MCF 10A (cell line): ENCODE measurements at regions not wholly inside any gene's neighbourhood (a gene's known extent, or its start where the extent isn't known, plus 50 kb on each side); places are given as distances from the start of the nearest gene placed in this dataset.

Experiments used
- BruUV-seq: library from RNA; stranded (reverse); fragments of 400-500 nt; replicated peaks from 2 replicates; lab custom pipeline; 2021; lab: Mats Ljungman, UMichigan
- CTCF ChIA-PET: fragments of 300-600 bp; sonication (Branson Sonifier 250); formaldehyde crosslinking; extraction: SDS; loops from one replicate; lab custom pipeline; 2021; ENCODE audit warnings: antibody characterized with exemption, inconsistent platforms; lab: Yijun Ruan, JAX
- POLR2A ChIA-PET: fragments of 300-600, 350-650 bp; sonication (Branson Sonifier 250); formaldehyde crosslinking; extraction: SDS; loops from one replicate; lab custom pipeline; 2020; ENCODE audit warnings: antibody characterized with exemption, inconsistent platforms; lab: Yijun Ruan, JAX
- DNase-seq: peaks from one replicate; pipeline ENCODE4 v3.0.0-alpha.2; 2018; ENCODE audit not compliant: unreplicated experiment
- H3K27ac Mint-ChIP-seq: one replicate; pipeline ENCODE4 v1.8.0; 2022; ENCODE audit warnings: mild to moderate bottlenecking, low read depth, mixed read lengths; ENCODE audit not compliant: unreplicated experiment
- H3K27me3 Mint-ChIP-seq: one replicate; pipeline ENCODE4 v1.8.0; 2022; ENCODE audit warnings: mixed read lengths; ENCODE audit not compliant: insufficient read depth, unreplicated experiment
- H3K36me3 Mint-ChIP-seq: one replicate; pipeline ENCODE4 v1.8.0; 2022; ENCODE audit warnings: mild to moderate bottlenecking, moderate library complexity, mixed read lengths; ENCODE audit not compliant: insufficient read depth, unreplicated experiment
- H3K4me1 Mint-ChIP-seq: one replicate; pipeline ENCODE4 v1.8.0; 2022; ENCODE audit warnings: mixed read lengths; ENCODE audit not compliant: insufficient read depth, unreplicated experiment
- H3K4me3 Mint-ChIP-seq: one replicate; pipeline ENCODE4 v1.8.0; 2022; ENCODE audit warnings: mild to moderate bottlenecking, moderate library complexity, mixed read lengths; ENCODE audit not compliant: unreplicated experiment
- H3K9me3 Mint-ChIP-seq: one replicate; pipeline ENCODE4 v1.8.0; 2022; ENCODE audit warnings: mixed read lengths; ENCODE audit not compliant: unreplicated experiment
- intact Hi-C: fragments of 100-400 bp; cut with micrococcal nuclease; formaldehyde crosslinking; loops from 2 replicates; pipeline ENCODE4 v1.14.1; 2022
- TF ChIP-seq, protein P1 (sequence below): fragments of 200-600 bp; IDR thresholded peaks from one replicate; pipeline ENCODE4 v1.8.0; 2022; ENCODE audit warnings: antibody characterized with exemption, mild to moderate bottlenecking; ENCODE audit not compliant: unreplicated experiment

DNA sequence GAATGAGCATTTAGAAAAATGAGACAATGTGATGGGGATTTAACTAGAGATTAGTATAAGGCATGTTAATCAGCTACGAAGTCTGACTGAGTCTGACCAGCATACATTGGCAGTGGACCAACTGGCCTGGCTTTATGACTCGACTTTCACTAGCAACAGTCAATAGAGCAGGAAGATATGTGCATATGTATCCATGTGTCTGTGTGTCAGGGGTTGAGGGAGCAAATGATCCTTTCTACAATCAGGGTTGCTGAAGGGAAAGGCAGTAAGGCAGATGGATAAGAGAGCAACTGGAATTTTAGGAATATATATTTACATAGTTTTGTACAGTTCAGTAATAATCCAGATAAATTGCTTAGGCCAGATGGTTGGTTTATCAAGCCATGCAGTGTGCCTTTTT is 645.6 kb downstream of the PLA2G4A start:
- ChIA-PET POLR2A (no interaction called here), CTCF (interaction anchor here (0.9 kb wide), 1 partner anchor 28 kb away, joined by 3 read pairs; no protein-coding TSS in a partner anchor)
- TF ChIP-seq, protein P1, sequence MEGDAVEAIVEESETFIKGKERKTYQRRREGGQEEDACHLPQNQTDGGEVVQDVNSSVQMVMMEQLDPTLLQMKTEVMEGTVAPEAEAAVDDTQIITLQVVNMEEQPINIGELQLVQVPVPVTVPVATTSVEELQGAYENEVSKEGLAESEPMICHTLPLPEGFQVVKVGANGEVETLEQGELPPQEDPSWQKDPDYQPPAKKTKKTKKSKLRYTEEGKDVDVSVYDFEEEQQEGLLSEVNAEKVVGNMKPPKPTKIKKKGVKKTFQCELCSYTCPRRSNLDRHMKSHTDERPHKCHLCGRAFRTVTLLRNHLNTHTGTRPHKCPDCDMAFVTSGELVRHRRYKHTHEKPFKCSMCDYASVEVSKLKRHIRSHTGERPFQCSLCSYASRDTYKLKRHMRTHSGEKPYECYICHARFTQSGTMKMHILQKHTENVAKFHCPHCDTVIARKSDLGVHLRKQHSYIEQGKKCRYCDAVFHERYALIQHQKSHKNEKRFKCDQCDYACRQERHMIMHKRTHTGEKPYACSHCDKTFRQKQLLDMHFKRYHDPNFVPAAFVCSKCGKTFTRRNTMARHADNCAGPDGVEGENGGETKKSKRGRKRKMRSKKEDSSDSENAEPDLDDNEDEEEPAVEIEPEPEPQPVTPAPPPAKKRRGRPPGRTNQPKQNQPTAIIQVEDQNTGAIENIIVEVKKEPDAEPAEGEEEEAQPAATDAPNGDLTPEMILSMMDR, result no peak
- no peaks in the 10 kb centered on the region for H3K9me3 Mint-ChIP-seq
- DNase-seq, result peak; percentile 33
- no peak overlapping the region for H3K27ac Mint-ChIP-seq
- BruUV-seq, result no TSS peak
- peaks cover 7% of the 10 kb centered on the region for H3K4me1 Mint-ChIP-seq
- no peaks in the 10 kb centered on the region for H3K27me3 Mint-ChIP-seq
- H3K4me3 Mint-ChIP-seq, result no peak overlapping the region
- H3K36me3 Mint-ChIP-seq, result no peaks in the 10 kb centered on the region
- intact Hi-C loops, result loop anchor here (10.0 kb wide), 3 partner anchors 210 to 770 kb away; no protein-coding TSS in a partner anchor

DNA sequence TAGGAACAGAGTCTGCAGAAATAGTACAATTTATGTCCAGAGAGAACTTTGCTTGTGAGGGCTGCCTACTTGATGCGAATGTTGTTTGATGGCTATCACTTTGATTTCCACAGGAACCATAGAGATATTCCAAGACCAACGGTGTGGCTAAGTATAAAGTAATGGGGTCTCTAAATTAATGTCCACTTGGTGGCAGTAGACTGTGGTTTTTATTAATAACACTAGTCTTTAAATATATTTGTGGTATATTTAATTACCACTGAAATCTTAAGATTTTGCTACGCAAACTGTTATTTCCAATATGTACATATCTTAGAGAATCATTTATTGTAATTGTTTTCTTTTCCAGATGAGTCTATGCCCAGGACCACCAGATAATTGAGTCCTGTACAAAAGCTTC is 647.9 kb downstream of the PLA2G4A start:
- CTCF ChIA-PET, result interaction anchor here (0.5 to 3.0 kb wide), 10 partner anchors 11 to 652 kb away, joined by 3 to 14 read pairs (median 4); no protein-coding TSS in a partner anchor
- H3K27ac Mint-ChIP-seq, result no peak overlapping the region
- intact Hi-C loops, result loop anchor here (10.0 kb wide), 3 partner anchors 212 to 768 kb away; no protein-coding TSS in a partner anchor
- H3K4me1 Mint-ChIP-seq, result peaks cover 6% of the 10 kb centered on the region
- no peaks in the 10 kb centered on the region for H3K36me3 Mint-ChIP-seq
- H3K27me3 Mint-ChIP-seq, result no peaks in the 10 kb centered on the region
- H3K4me3 Mint-ChIP-seq, result no peak overlapping the region
- peak; percentile 44 for DNase-seq
- no peaks in the 10 kb centered on the region for H3K9me3 Mint-ChIP-seq
- POLR2A ChIA-PET, result no interaction called here
- BruUV-seq, result no TSS peak
- TF ChIP-seq, protein P1, result peak; percentile 42

- intact Hi-C loops, result loop anchor here (10.0 kb wide), 3 partner anchors 212 to 768 kb away; no protein-coding TSS in a partner anchor
- TF ChIP-seq, protein P1, result no peak
- no TSS peak for BruUV-seq
- ChIA-PET CTCF (interaction anchor here (0.5 to 3.0 kb wide), 13 partner anchors 11 to 651 kb away, joined by 3 to 14 read pairs (median 3); no protein-coding TSS in a partner anchor), POLR2A (interaction anchor here (0.6 to 0.8 kb wide), 2 partner anchors 148 to 975 kb away, joined by 3 to 4 read pairs; no protein-coding TSS in a partner anchor)
- Mint-ChIP-seq H3K36me3 (no peaks in the 10 kb centered on the region), H3K4me1 (peaks cover 1% of the 10 kb centered on the region), H3K27me3 (no peaks in the 10 kb centered on the region), H3K4me3 (no peak overlapping the region), H3K27ac (no peak overlapping the region), H3K9me3 (no peaks in the 10 kb centered on the region)
- DNase-seq, result no peak
These were observed 648.4 kb downstream of the PLA2G4A start for GRCh38 chr1:187477103-187477502.

- H3K4me3 Mint-ChIP-seq, result no peak overlapping the region
- CTCF ChIA-PET, result interaction anchor here (0.9 to 3.0 kb wide), 12 partner anchors 11 to 651 kb away, joined by 3 to 14 read pairs (median 4); no protein-coding TSS in a partner anchor
- POLR2A ChIA-PET, result interaction anchor here (0.6 to 0.8 kb wide), 2 partner anchors 147 to 975 kb away, joined by 3 to 4 read pairs; no protein-coding TSS in a partner anchor
- H3K4me1 Mint-ChIP-seq, result no peaks in the 10 kb centered on the region
- TF ChIP-seq, protein P1, result no peak
- intact Hi-C loops, result loop anchor here (10.0 kb wide), 3 partner anchors 213 to 767 kb away; no protein-coding TSS in a partner anchor
- DNase-seq, result no peak
- H3K27ac Mint-ChIP-seq, result no peak overlapping the region
- no peaks in the 10 kb centered on the region for H3K36me3 Mint-ChIP-seq
- no peaks in the 10 kb centered on the region for H3K27me3 Mint-ChIP-seq
- no TSS peak for BruUV-seq
- no peaks in the 10 kb centered on the region for H3K9me3 Mint-ChIP-seq
These were observed 648.8 kb downstream of the PLA2G4A start for GRCh38 chr1:187477535-187477934.
